Motor neuron (in vitro differentiated cells): ENCODE measurements at regions not wholly inside any gene's neighbourhood (a gene's known extent, or its start where the extent isn't known, plus 50 kb on each side); places are given as distances from the start of the nearest gene placed in this dataset.

Experiments used
- ATAC-seq, 8 experiments: fragments of 200-7000 bp; cut with Tn5 transposase; replicated peaks in 6 of 8; 2 replicates each; pipeline ENCODE4 v1.8.0; 2021; ENCODE audit warnings: mild to moderate bottlenecking in 8 of 8, moderate library complexity in 8 of 8
- H3K27ac ChIP-seq, 2 donors: fragments of 250-450 bp; sonication (Bioruptor Pico); 2 replicates each; pipeline ENCODE4 v1.9.0; 2021; ENCODE audit warnings: antibody characterized with exemption in 2 of 2, mild to moderate bottlenecking in 2 of 2, moderate library complexity in 1 of 2
- H3K4me1 ChIP-seq, 2 donors: fragments of 250-450 bp; sonication (Bioruptor Pico); replicated peaks in 1 of 2; 2 replicates each; pipeline ENCODE4 v1.6.1; 2021; ENCODE audit warnings: antibody characterized with exemption in 2 of 2, mild to moderate bottlenecking in 2 of 2, moderate library complexity in 1 of 2
- H3K4me3 ChIP-seq, 5 donors: fragments of 250-450 bp; sonication (Bioruptor Pico); 2 replicates each; pipeline ENCODE4 v1.9.0; 2021; ENCODE audit warnings: antibody characterized with exemption in 5 of 5, mild to moderate bottlenecking in 5 of 5, moderate library complexity in 4 of 5
- WGBS, 10 experiments: fragments of 450-650 bp; shearing (Covaris generic); methylation state at CpG; one replicate each; pipeline ENCODE4 v1.0.0; 2022; 5-methylcytosine and 5-hydroxymethylcytosine counted together
- in situ Hi-C, 9 experiments: fragments of 400-800 bp; cut with MboI; loops; one replicate each; pipeline ENCODE4 v1.15.0; 2021; ENCODE audit warnings: low sequenced_read_pairs in 9 of 9, low pct_unique_long_range_greater_than_20kb in 2 of 9; ENCODE audit not compliant: unreplicated experiment in 9 of 9

- ATAC-seq, result no peak
- H3K4me1 ChIP-seq, result peaks cover 12 to 30% of the 10 kb centered on the region in 2 donors
- no peak overlapping the region for H3K27ac ChIP-seq
- in situ Hi-C loops, result no loop called here
- no peak overlapping the region for H3K4me3 ChIP-seq
These were observed 50.7 kb downstream of the ARHGAP35 start for GRCh38 chr19:46911456-46911855.

- H3K27ac ChIP-seq, result no peak overlapping the region
- peaks cover 12 to 30% of the 10 kb centered on the region in 2 donors for H3K4me1 ChIP-seq
- WGBS, 10 experiments, result 40 to 100% (median 73%) methylated on average over 1 to 6 of the region's 6 CpGs; no CpG with 5 or more reads in 1 of the 10 experiments
- in situ Hi-C loops, result no loop called here
- ATAC-seq, result peak in 1 of 8 experiments; percentile 33
- H3K4me3 ChIP-seq, result no peak overlapping the region
These were observed 52.5 kb downstream of the ARHGAP35 start for GRCh38 chr19:46913198-46913851.

DNA sequence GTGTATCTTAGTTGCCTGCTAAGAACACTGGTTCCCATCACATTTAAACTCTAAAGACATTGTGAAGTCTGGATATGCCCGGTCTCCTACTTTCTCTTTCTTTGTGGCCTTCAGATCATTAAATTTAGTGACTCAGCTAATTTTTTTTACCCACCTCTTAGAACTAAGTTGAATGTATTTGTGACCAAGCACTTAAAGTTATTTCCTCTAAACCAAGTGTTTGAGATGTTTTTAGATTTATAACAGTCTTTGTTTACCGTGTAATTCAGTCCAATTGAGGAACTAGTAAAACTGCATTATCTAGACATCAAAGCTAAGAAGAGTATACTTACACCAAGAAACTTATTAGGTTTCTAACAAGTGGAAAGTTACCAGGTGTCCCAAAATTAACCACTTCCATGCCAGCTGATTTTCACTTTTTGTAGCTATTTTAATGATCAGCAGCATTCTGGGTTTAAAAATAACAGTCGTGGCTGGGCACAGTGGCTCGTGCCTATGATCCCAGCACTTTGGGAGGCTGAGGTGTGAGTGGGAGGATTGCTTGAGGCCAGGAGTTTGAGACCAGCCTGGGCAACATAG lies 53.1 kb downstream of the ARHGAP35 start:
- WGBS, 10 experiments, result 0 to 100% (median 81%) methylated on average over 1 to 4 of the region's 4 CpGs; no CpG with 5 or more reads in 1 of the 10 experiments
- Histone ChIP-seq H3K27ac (no peak overlapping the region), H3K4me3 (no peak overlapping the region), H3K4me1 (peaks cover 12 to 30% of the 10 kb centered on the region in 2 donors)
- peak in 4 of 8 experiments; percentile 45 to 69 (median 58) for ATAC-seq
- in situ Hi-C loops, result no loop called here

DNA sequence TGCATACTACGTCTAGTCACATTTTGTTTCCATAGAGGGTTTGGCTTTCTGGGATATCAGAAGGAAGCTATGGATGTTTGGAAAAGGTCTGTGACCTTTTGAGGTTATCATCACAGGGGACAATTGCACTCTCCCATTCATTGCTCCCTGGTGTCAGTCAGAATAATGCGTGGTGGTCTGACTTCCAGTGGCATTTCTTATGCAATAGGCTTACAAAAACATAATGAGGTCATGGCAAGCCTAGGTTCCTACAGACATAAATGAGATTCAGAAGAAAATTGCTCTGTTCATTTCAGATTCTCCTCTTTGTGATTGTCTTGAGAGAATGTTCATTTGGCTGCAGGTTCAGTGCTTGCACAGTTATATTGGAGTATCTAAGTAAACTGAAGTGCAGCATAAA lies 54.6 kb downstream of the ARHGAP35 start:
- Histone ChIP-seq H3K27ac (no peak overlapping the region), H3K4me3 (no peak overlapping the region), H3K4me1 (peaks cover 26 to 40% of the 10 kb centered on the region in 2 donors)
- ATAC-seq, result peak in 5 of 8 experiments; percentile 32 to 80 (median 64)
- 15 to 73% (median 29%) methylated on average over 1 to 2 of the region's 2 CpGs; no CpG with 5 or more reads in 3 of the 10 experiments for WGBS, 10 experiments
- in situ Hi-C loops, result no loop called here

- 81 to 100% (median 92%) methylated on average over 1 to 5 of the region's 5 CpGs for WGBS, 10 experiments
- H3K4me3 ChIP-seq, result no peak overlapping the region
- H3K27ac ChIP-seq, result no peak overlapping the region
- H3K4me1 ChIP-seq, result peaks cover 42 to 56% of the 10 kb centered on the region in 2 donors
- no peak for ATAC-seq
- in situ Hi-C loops, result no loop called here
These were observed 56.2 kb downstream of the ARHGAP35 start for GRCh38 chr19:46917002-46917401.

DNA sequence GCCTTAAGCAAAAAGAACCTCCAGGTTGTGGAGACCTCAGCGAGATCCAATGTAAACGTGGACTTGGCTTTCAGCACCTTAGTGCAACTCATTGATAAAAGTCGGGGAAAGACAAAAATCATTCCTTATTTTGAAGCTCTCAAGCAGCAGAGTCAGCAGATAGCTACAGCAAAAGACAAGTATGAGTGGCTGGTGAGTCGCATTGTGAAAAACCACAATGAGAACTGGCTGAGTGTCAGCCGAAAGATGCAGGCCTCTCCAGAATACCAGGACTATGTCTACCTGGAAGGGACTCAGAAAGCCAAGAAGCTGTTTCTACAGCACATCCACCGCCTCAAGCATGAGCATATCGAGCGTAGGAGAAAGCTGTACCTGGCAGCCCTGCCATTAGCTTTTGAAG lies 58.5 kb downstream of the ARHGAP35 start:
- Histone ChIP-seq H3K27ac (no peak overlapping the region), H3K4me3 (no peak overlapping the region), H3K4me1 (peaks cover 54 to 62% of the 10 kb centered on the region in 2 donors)
- no peak for ATAC-seq
- 55 to 100% (median 87%) methylated on average over 3 to 8 of the region's 8 CpGs; no CpG with 5 or more reads in 2 of the 10 experiments for WGBS, 10 experiments
- in situ Hi-C loops, result no loop called here

DNA sequence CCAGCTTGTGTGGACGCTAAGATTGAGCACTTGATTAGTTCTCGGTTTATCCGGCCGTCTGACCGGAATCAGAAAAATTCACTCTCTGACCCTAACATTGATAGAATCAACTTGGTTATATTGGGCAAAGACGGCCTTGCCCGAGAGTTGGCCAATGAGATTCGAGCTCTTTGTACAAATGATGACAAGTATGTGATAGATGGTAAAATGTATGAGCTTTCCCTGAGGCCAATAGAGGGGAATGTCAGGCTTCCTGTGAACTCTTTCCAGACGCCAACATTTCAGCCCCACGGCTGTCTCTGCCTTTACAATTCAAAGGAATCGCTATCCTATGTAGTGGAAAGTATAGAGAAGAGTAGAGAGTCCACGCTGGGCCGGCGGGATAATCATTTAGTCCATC lies 59.6 kb downstream of the ARHGAP35 start:
- WGBS, 10 experiments, result 34 to 100% (median 57%) methylated on average over 1 to 11 of the region's 14 CpGs; no CpG with 5 or more reads in 2 of the 10 experiments
- peak in 5 of 8 experiments; percentile 9 to 85 (median 33) for ATAC-seq
- Histone ChIP-seq H3K4me1 (peaks cover 57 to 64% of the 10 kb centered on the region in 2 donors), H3K27ac (no peak overlapping the region), H3K4me3 (no peak overlapping the region)
- in situ Hi-C loops, result no loop called here

- Histone ChIP-seq H3K4me1 (peaks cover 60 to 67% of the 10 kb centered on the region in 2 donors), H3K4me3 (no peak overlapping the region), H3K27ac (peak overlapping the region in 1 of 2 donors; percentile 62)
- WGBS, 10 experiments, result 53 to 98% (median 80%) methylated on average over 2 to 7 of the region's 7 CpGs
- peak in 3 of 8 experiments; percentile 16 to 31 (median 30) for ATAC-seq
- in situ Hi-C loops, result no loop called here
These were observed 60.3 kb downstream of the ARHGAP35 start for GRCh38 chr19:46921071-46921470.

DNA sequence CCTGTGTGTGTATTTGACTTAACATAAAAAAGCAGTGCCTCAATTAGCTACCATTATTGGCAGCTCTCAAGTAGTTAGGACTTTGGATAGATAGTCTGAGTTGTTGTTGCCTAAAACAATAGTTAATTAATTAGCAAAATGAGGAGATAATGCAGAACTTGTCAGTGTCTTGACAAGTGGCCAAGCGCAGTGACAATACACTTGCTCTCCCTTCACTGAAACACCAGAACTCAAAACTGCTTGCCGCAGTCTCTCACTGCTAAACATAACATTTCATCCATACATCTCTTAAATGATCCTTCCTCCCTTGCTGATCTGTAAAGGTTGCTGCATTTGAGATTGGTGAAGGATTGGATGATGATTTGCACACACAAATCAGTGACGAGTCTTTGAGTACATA lies 61.7 kb downstream of the ARHGAP35 start:
- Histone ChIP-seq H3K4me3 (no peak overlapping the region), H3K27ac (no peak overlapping the region), H3K4me1 (peaks cover 71 to 77% of the 10 kb centered on the region in 2 donors)
- WGBS, 10 experiments, result 93 to 100% (median 100%) methylated on average over 1 to 3 of the region's 3 CpGs; no CpG with 5 or more reads in 3 of the 10 experiments
- ATAC-seq, result no peak
- in situ Hi-C loops, result no loop called here

- in situ Hi-C loops, result no loop called here
- WGBS, 10 experiments, result 39 to 100% (median 94%) methylated on average over 1 to 6 of the region's 8 CpGs; no CpG with 5 or more reads in 4 of the 10 experiments
- no peak overlapping the region for H3K27ac ChIP-seq
- ATAC-seq, result peak in 3 of 8 experiments; percentile 45 to 73 (median 53)
- peaks cover 61 to 74% of the 10 kb centered on the region in 2 donors for H3K4me1 ChIP-seq
- no peak overlapping the region for H3K4me3 ChIP-seq
These were observed 64.2 kb downstream of the ARHGAP35 start for GRCh38 chr19:46924874-46925547.

- H3K27ac ChIP-seq, result no peak overlapping the region
- WGBS, 10 experiments, result 33 to 100% (median 96%) methylated on average over 1 to 4 of the region's 4 CpGs; no CpG with 5 or more reads in 3 of the 10 experiments
- H3K4me3 ChIP-seq, result no peak overlapping the region
- peak in 1 of 8 experiments; percentile 11 for ATAC-seq
- in situ Hi-C loops, result no loop called here
- peaks cover 55 to 68% of the 10 kb centered on the region in 2 donors for H3K4me1 ChIP-seq
These were observed 64.8 kb downstream of the ARHGAP35 start for GRCh38 chr19:46925548-46925950.

DNA sequence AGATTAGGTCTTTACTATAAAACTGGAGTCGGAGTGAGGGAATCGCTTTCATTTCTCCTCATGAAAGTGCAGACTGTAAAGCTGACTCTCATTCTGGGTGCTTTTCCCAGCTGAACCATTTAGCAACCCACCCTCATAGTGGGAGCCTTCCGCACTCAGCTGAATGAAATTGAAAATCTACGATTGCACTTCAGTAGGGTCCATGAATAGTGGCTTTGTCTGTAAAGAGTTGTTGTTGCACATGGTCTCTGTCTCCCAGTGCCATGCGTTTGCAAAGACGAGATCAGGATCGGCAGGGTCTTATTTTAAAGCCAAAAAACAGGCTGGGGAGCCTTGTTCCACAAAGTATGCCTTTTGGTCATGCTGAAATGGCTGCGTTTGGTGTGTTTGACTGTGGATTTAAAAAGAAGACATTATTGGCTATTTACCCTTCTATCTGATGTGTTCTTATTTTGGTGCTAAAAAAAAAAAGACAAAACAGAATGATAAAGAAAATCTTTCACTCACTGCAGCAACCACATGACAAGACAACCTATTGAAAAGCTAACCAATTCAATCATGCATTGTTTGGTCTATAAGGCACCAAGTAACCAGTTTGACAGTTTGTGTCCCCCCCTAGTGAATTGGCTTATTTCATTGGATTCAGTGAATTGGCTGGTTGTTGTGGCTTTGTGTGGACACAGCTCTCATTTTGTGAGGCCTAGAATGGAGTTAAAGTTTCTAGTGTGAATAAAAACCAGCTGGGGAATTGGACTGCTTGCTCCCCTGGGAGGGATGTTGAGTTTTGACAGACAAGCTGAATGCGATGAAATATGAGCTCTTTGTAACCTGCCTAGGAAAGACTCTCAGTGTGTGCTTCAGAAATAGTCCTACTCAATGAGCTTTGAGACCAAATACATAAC lies 65.6 kb downstream of the ARHGAP35 start:
- peaks cover 46 to 60% of the 10 kb centered on the region in 2 donors for H3K4me1 ChIP-seq

More for the DNA sequence above, 65.6 kb downstream of the ARHGAP35 start:
- peak overlapping the region; percentile 22 to 65 for H3K27ac ChIP-seq
- ATAC-seq, result peak in 5 of 8 experiments; percentile 32 to 74 (median 63)
- no peak overlapping the region for H3K4me3 ChIP-seq
- 17 to 86% (median 57%) methylated on average over 1 to 9 of the region's 9 CpGs; no CpG with 5 or more reads in 1 of the 10 experiments for WGBS, 10 experiments
- in situ Hi-C loops, result no loop called here
